Fibroblast of peridontal ligament (primary cell): ENCODE measurements at regions not wholly inside any gene's neighbourhood (a gene's known extent, or its start where the extent isn't known, plus 50 kb on each side); places are given as distances from the start of the nearest gene placed in this dataset.
"Not testable (repeated sequence)": the region's sequence is repeated elsewhere in the genome, so short reads cannot be mapped to it uniquely, and the experiment has no call there.

Experiments
- DNase-seq: peaks from one replicate; pipeline ENCODE4 v3.0.0-alpha.2; 2010; ENCODE audit errors: extremely low read depth

- no peak for DNase-seq
These were observed 63.7 kb upstream of the PTPN1 start for GRCh38 chr20:50446351-50447101.

GRCh38 chr20:50447102-50447804 lies 62.9 kb upstream of the PTPN1 start:
- no peak for DNase-seq

GRCh38 chr20:50447817-50448216 lies 62.4 kb upstream of the PTPN1 start:
- DNase-seq, result no peak

GRCh38 chr20:50448625-50449403 lies 61.4 kb upstream of the PTPN1 start:
- not testable (repeated sequence) for DNase-seq

DNA sequence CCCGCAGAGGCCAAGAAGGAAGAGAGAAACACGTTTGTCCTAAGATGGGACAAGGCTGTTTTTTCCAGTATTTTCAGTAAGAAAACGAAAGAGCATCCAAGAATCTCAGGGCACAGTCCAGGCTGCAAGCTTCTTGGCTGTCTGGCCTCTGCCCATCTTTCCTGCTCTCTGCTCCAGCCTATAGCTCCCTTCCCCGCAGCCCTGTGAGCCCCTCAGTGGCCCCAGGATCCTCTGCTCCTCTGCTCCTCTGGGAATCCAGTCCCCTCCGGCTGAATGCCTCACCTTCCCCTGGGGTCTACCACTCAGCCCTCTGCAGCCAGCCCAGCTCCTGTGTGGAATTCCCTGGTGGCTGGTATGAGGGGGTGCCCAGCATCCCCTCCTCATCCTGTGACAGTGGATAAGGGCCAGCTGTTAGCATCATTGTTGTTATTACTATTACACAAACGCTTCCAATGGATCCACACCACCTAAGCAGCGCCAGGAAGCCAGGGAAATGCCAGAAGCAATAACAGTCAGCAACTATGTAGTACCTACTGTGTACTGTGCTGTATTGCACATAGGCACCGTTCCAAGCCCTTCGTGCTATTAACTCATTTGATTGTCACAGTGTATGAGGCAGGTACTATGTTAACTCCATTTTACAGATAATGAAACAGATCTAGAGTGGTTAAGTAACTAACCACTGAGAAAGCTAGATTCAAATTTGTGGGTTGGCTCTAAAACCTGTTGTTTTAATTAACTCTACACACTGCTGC lies 60.3 kb upstream of the PTPN1 start:
- DNase-seq, result no peak

DNA sequence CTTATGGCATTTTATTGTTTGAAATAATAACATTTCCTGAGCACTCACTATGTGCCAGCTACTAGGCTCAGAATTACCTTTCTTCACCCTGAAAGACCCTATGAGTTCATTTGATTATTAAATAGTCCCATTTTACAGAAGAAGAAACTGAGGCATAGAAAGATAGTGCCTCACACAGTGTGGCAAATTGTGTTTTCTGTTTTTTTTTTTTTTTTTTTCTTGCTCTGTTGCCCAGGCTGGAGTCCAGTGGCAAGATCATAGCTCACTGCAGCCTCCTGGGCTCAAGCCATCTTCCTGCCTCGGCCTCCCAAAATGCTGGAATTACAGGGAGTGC lies 59.7 kb upstream of the PTPN1 start:
- no peak for DNase-seq

DNA sequence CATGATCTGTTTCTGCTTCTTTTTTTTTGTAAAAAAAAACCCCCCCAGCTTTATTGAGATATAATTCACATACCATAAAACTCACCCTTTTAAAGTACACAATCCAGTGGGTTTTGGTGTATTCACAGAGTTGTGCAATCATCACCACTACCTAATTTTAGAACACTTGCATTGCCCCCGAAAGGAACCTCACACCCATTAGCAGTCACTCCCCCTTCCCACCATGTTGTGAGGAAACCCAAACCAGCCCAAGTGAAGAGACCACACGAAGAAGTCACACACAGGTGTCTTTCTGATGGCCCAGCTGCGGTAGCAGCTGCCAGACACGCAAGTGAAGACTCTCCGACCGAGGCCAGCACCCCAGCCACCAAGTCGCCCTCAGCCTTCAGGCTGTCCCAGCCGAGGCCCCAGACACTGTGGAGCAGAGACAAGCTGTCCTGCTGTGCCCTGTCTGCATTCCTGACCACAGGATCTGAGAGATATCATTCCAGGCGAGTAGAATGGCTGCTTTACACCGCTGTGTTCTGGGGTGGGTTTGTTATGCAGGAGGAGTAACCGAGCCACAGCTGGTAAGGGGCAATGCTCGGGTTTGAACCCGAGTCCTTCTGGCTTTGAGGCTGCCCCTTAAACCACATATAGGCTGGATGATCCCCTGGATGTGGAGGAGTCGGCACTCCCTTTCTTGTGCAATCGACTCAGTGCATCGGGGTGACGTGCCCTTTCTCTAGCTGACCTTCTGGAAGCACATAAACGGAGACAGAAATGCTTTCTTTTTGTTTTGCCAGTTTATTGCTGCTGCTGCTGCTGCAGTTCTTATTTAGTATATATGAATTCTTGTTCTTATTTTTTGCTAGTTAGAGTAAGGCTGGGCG lies 59.1 kb upstream of the PTPN1 start:
- no peak for DNase-seq

GRCh38 chr20:50451792-50452425 lies 58.3 kb upstream of the PTPN1 start:
- DNase-seq, result not testable (repeated sequence)

DNA sequence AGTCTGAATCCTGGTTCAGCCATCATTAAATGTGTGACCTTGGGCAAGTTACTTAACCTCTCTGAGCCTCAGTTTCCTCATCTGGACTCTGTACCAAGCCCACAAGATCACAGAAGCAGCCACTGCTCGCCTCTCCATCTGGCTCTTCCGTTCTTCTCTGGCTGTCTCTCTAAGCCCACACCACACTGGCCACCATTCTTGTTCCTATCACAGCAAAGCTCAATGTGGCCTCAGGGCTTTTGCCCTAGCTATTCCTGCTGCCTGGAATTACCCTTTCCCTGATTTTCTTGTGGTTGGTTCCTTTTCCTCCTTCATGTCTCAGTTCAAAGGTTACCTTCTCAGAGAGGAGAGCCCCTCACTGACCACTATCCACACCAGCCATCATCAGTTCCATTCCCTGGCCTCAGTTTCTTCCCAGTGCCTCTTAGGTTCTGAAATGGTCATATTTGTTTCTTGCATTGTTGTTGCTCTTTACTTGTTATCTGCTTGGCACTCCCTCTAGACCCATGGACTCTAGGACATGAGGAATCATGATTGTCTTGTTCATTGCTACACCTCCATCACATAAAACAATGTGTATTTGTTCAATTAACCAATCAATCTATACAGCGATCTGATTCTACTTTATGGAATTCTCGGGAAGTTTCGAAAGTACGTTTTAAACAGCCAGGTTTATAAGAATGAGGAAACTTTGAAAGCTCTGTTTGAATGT lies 56.5 kb upstream of the PTPN1 start:
- no peak for DNase-seq

DNA sequence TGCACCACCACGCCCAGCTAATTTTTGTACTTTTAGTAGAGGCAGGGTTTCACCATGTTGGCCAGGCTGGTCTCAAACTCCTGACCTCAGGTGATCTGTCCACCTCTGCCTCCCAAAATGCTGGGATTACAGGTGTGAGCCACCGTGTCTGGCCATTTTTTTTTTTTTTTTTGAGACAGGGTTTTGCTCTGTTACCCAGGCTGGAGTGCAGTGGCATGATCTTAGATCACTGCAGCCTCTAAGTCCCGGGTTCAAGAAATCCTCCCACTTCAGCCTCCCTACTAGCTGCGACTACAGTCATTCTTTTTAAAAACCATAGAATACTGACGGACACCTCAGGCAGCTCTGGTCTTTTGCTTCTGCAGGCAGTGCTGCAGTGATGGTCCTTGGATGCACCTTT lies 54.9 kb upstream of the PTPN1 start:
- not testable (repeated sequence) for DNase-seq

DNA sequence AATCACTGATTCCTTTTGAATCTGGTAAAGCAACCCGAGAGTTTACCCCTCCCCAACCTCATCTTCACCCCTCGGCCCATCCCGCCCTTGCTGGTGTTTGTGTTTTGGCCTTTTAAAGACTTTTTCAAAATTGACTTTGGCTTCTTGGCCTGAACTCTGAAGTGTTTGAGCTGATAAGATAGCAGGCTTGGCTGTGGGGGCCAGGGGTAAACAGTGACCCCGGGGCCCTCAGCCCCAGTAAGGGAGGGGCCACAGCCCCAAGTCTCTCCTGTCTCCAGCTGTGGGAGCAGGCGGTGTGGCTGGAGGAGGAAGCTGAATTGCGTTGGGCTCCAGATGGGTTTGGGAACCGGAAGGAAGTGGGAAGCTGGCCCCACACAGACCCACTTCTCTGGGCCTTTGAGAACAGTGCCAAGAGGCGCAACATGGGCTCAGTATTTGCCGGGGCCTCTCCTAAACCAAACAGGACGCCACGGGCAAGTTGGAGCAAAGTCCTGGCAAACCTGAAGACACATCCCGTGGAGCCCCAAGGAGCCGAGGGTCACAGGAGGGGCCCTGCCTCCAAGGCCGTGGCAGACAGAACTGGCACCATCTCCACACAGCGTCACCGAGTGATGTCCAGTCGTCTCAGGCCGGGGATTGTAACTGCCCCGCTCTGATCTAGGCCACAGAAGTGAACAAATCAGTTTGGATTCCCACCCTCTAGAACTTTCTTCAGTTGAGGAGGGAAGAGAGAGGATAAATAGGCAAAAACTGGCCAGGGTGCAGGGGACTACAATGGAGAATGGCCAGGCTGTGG lies 54.3 kb upstream of the PTPN1 start:
- DNase-seq, result no peak

DNA sequence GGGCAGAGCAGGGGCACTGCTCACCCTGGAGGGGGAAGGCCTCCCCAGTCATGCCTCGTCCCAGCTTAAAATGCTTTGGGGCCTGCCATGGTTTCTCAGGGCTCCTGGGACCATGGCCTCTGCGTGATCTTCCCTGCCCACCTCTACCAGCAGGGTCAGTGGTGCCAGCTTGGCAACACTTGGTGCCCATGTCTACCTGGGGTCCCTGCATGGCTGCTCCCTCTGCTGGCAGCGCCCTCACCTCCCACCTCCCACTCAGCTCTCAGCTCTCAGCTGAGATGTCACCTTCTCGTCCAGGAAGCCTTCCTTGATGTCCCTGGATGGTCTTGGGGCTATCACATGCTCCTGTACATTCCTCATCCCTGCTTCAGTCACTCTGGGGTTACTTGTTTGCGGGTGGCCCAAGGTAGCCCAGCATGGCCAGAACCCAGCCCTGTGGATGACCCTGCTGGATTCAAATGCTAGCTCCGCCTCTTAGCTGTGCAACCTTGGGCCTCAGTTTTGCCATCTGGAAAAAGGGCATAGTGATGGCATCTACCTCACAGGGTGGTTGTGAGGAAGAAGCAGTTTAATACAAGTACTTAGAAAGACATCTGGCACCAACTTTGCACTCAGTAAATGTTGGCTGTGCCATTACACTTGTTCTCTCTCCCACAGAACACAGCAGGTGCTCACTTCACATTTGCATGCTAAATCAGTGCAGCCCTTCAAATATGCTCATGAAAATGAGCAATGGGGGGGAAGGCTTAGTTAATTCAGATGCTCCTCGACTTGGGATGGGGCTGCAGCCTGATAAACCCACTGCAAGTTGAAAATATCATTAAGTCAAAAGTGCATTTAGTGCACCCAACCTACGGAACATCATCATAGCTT lies 53.5 kb upstream of the PTPN1 start:
- DNase-seq, result no peak

- DNase-seq, result no peak
These were observed 50.9 kb upstream of the PTPN1 start for GRCh38 chr20:50459124-50459918.

- DNase-seq, result no peak
These were observed 50.0 kb upstream of the PTPN1 start for GRCh38 chr20:50460115-50460607.
